ENCODE measurements at regions not wholly inside any gene's neighbourhood (a gene's known extent, or its start where the extent isn't known, plus 50 kb on each side); places are given as distances from the start of the nearest gene placed in this dataset.
"Not testable (repeated sequence)": the region's sequence is repeated elsewhere in the genome, so short reads cannot be mapped to it uniquely, and the experiment has no call there.

- H3K4me1 Mint-ChIP-seq (ENCODE audit: low read depth); H3K36me3 ChIP-seq (ENCODE audit: insufficient read depth, low read length); intact Hi-C loops (cut with DNase I, micrococcal nuclease); POLR2A ChIA-PET; H3K27ac ChIP-seq (ENCODE audit: low read depth in 1 of 2, low read length in 2 of 2); H3K4me3 Mint-ChIP-seq; H3K27me3 ChIP-seq (ENCODE audit: control insufficient read depth in 1 of 2, insufficient read depth in 2 of 2, low read length in 2 of 2); H3K36me3 Mint-ChIP-seq (ENCODE audit: low read depth); H3K4me1 ChIP-seq (ENCODE audit: insufficient read depth, low read length); H3K4me3 ChIP-seq (ENCODE audit: low read length); H3K27me3 Mint-ChIP-seq; H3K9me3 Mint-ChIP-seq; H3K9me3 ChIP-seq (ENCODE audit: control insufficient read depth in 1 of 2, insufficient read depth in 1 of 2, low read length in 2 of 2); H3K27ac Mint-ChIP-seq: not testable (repeated sequence)
- CTCF ChIA-PET, result interaction anchor here (0.6 kb wide), 1 partner anchor 116 kb away, joined by 3 read pairs; no protein-coding TSS in a partner anchor
- peak; percentile 68 for TF ChIP-seq CTCF (IDR thresholded peaks at IDR 0.05)
- DNase-seq, result peak; percentile 7 to 79 (median 30)
- peak; percentile 74 for ATAC-seq (ENCODE audit: poor library complexity)
These were observed 76.7 kb upstream of the NEK3 start for GRCh38 chr13:52235900-52236595.

GRCh38 chr13:52234928-52235327, 75.5 kb upstream of the NEK3 start:
- H3K4me1 ChIP-seq (ENCODE audit: insufficient read depth, low read length); H3K9me3 Mint-ChIP-seq; H3K27me3 ChIP-seq (ENCODE audit: control insufficient read depth in 1 of 2, insufficient read depth in 2 of 2, low read length in 2 of 2); ATAC-seq (ENCODE audit: poor library complexity); intact Hi-C loops (cut with DNase I, micrococcal nuclease); H3K27me3 Mint-ChIP-seq; H3K36me3 Mint-ChIP-seq (ENCODE audit: low read depth); H3K27ac ChIP-seq (ENCODE audit: low read depth in 1 of 2, low read length in 2 of 2); H3K4me1 Mint-ChIP-seq (ENCODE audit: low read depth); DNase-seq; H3K4me3 Mint-ChIP-seq; H3K4me3 ChIP-seq (ENCODE audit: low read length); H3K27ac Mint-ChIP-seq; H3K36me3 ChIP-seq (ENCODE audit: insufficient read depth, low read length); POLR2A ChIA-PET; CTCF ChIA-PET; H3K9me3 ChIP-seq (ENCODE audit: control insufficient read depth in 1 of 2, insufficient read depth in 1 of 2, low read length in 2 of 2): not testable (repeated sequence)

GRCh38 chr13:52223063-52223462, 63.7 kb upstream of the NEK3 start:
- POLR2A ChIA-PET; DNase-seq; H3K4me3 Mint-ChIP-seq; H3K27me3 ChIP-seq (ENCODE audit: control insufficient read depth in 1 of 2, insufficient read depth in 2 of 2, low read length in 2 of 2); H3K36me3 ChIP-seq (ENCODE audit: insufficient read depth, low read length); H3K4me1 ChIP-seq (ENCODE audit: insufficient read depth, low read length); H3K27ac ChIP-seq (ENCODE audit: low read depth in 1 of 2, low read length in 2 of 2); H3K9me3 ChIP-seq (ENCODE audit: control insufficient read depth in 1 of 2, insufficient read depth in 1 of 2, low read length in 2 of 2); H3K36me3 Mint-ChIP-seq (ENCODE audit: low read depth); CTCF ChIA-PET; intact Hi-C loops (cut with DNase I, micrococcal nuclease); H3K4me1 Mint-ChIP-seq (ENCODE audit: low read depth); ATAC-seq (ENCODE audit: poor library complexity); H3K9me3 Mint-ChIP-seq; H3K27me3 Mint-ChIP-seq; H3K4me3 ChIP-seq (ENCODE audit: low read length); H3K27ac Mint-ChIP-seq: not testable (repeated sequence)

DNA sequence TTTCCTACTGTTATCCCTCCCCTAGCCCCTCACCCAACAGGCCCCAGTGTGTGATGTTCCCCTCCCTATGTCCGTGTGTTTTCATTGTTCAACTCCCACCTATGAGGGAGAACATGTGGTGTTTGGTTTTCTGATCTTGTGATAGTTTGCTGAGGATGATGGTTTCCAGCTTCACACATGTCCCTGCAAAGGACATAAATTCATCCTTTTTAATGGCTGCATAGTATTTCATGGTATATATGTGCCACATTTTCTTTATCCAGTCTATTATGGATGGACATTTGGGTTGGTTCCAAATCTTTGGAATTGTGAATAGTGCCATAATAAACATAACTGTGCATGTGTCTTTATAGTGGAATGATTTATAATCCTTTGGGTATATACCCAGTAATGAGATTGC, 54.5 kb upstream of the NEK3 start:
- H3K27ac Mint-ChIP-seq; H3K9me3 ChIP-seq (ENCODE audit: control insufficient read depth in 1 of 2, insufficient read depth in 1 of 2, low read length in 2 of 2); H3K4me3 ChIP-seq (ENCODE audit: low read length); H3K4me1 ChIP-seq (ENCODE audit: insufficient read depth, low read length); CTCF ChIA-PET; H3K27ac ChIP-seq (ENCODE audit: low read depth in 1 of 2, low read length in 2 of 2); H3K9me3 Mint-ChIP-seq; H3K36me3 Mint-ChIP-seq (ENCODE audit: low read depth); H3K27me3 ChIP-seq (ENCODE audit: control insufficient read depth in 1 of 2, insufficient read depth in 2 of 2, low read length in 2 of 2); ATAC-seq (ENCODE audit: poor library complexity); H3K4me1 Mint-ChIP-seq (ENCODE audit: low read depth); H3K36me3 ChIP-seq (ENCODE audit: insufficient read depth, low read length); POLR2A ChIA-PET; intact Hi-C loops (cut with DNase I, micrococcal nuclease); H3K4me3 Mint-ChIP-seq; DNase-seq: not testable (repeated sequence)
- H3K27me3 Mint-ChIP-seq, result peaks cover 39% of the 10 kb centered on the region

- H3K9me3 Mint-ChIP-seq; H3K4me1 Mint-ChIP-seq (ENCODE audit: low read depth); H3K4me3 ChIP-seq (ENCODE audit: low read length); H3K27me3 ChIP-seq (ENCODE audit: control insufficient read depth in 1 of 2, insufficient read depth in 2 of 2, low read length in 2 of 2); H3K4me3 Mint-ChIP-seq; CTCF ChIA-PET; H3K9me3 ChIP-seq (ENCODE audit: control insufficient read depth in 1 of 2, insufficient read depth in 1 of 2, low read length in 2 of 2); intact Hi-C loops (cut with DNase I, micrococcal nuclease); DNase-seq; POLR2A ChIA-PET; H3K36me3 Mint-ChIP-seq (ENCODE audit: low read depth); ATAC-seq (ENCODE audit: poor library complexity); H3K4me1 ChIP-seq (ENCODE audit: insufficient read depth, low read length); H3K36me3 ChIP-seq (ENCODE audit: insufficient read depth, low read length); H3K27ac Mint-ChIP-seq; H3K27ac ChIP-seq (ENCODE audit: low read depth in 1 of 2, low read length in 2 of 2): not testable (repeated sequence)
- H3K27me3 Mint-ChIP-seq, result peaks cover 39% of the 10 kb centered on the region
These were observed 53.5 kb upstream of the NEK3 start for GRCh38 chr13:52212886-52213285.

- POLR2A ChIA-PET; ATAC-seq (ENCODE audit: poor library complexity); CTCF ChIA-PET; H3K4me3 Mint-ChIP-seq; H3K4me3 ChIP-seq (ENCODE audit: low read length); H3K36me3 ChIP-seq (ENCODE audit: insufficient read depth, low read length); DNase-seq; H3K27ac Mint-ChIP-seq; H3K9me3 ChIP-seq (ENCODE audit: control insufficient read depth in 1 of 2, insufficient read depth in 1 of 2, low read length in 2 of 2); H3K27me3 ChIP-seq (ENCODE audit: control insufficient read depth in 1 of 2, insufficient read depth in 2 of 2, low read length in 2 of 2); H3K9me3 Mint-ChIP-seq; H3K36me3 Mint-ChIP-seq (ENCODE audit: low read depth); H3K4me1 ChIP-seq (ENCODE audit: insufficient read depth, low read length); intact Hi-C loops (cut with DNase I, micrococcal nuclease); H3K27ac ChIP-seq (ENCODE audit: low read depth in 1 of 2, low read length in 2 of 2); H3K4me1 Mint-ChIP-seq (ENCODE audit: low read depth): not testable (repeated sequence)
- peaks cover 35% of the 10 kb centered on the region for H3K27me3 Mint-ChIP-seq
These were observed 52.0 kb upstream of the NEK3 start for GRCh38 chr13:52211416-52211776.
